ENCODE measurements at regions not wholly inside any gene's neighbourhood (a gene's known extent, or its start where the extent isn't known, plus 50 kb on each side); places are given as distances from the start of the nearest gene placed in this dataset.

DNA sequence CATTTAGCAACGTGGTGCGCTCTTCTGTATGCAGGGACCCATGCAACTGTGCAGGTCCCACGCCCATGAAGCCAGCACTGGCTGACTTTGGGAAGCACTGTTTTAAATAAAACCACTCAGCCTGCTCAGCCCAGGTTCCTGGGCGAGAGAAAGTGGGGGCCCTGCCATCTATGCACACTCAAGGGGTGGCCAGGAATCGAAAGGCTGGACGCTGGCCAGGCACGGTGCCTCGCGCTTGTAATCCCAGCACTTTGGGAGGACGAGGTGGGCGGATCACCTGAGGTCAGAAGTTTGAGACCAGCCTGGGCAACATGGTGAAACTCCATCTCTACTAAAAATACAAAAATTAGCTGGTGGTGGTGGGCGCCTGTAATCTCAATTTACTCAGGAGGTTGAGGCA lies 179.9 kb upstream of the TBX3 start:
- H3K36me3 ChIP-seq (ENCODE audit: insufficient read depth, low read length) = no peaks in the 10 kb centered on the region
- Mint-ChIP-seq H3K9me3 (peaks cover 4 to 20% (median 10%) of the 10 kb centered on the region in 5 donors), H3K27me3 (peaks cover 0 to 3% of the 10 kb centered on the region in 2 donors), H3K36me3 (peaks cover 0 to 2% (median 0%) of the 10 kb centered on the region in 3 donors), H3K27ac (no peak overlapping the region), H3K4me3 (no peak overlapping the region), H3K4me1 (no peaks in the 10 kb centered on the region)
- DNase-seq = no peak
- ChIA-PET CTCF (no interaction called here), POLR2A (no interaction called here)
- no peak overlapping the region for H3K4me3 ChIP-seq (ENCODE audit: low read length)
- H3K4me1 ChIP-seq (ENCODE audit: insufficient read depth, low read length) = no peaks in the 10 kb centered on the region
- H3K27me3 ChIP-seq (ENCODE audit: insufficient read depth, low read length, poor library complexity, severe bottlenecking) = no peaks in the 10 kb centered on the region
- H3K9me3 ChIP-seq (ENCODE audit: low read length) = no peaks in the 10 kb centered on the region
- no peak overlapping the region for H3K27ac ChIP-seq (ENCODE audit: low read depth, low read length)

DNA sequence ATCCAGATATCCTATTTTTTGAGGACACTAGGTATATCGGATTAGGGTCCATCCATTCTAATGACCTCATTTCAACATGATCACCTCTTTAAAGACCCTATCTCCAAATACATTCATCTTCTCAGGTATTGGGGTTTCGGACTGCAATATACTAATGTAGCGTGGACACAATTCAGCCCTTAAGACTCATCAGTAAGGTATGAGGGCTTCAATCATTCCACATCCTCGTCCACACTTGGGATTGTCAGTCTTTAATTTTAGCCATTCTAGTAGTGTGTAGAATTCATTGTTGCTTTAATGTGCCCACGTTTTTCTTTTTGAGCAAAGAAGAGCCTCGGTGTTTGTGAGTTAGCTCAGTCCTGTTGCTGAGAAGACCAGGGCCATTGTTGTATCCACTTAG lies 177.0 kb upstream of the TBX3 start:
- Histone ChIP-seq H3K4me3 (ENCODE audit: low read length) (no peak overlapping the region), H3K27ac (ENCODE audit: low read depth, low read length) (no peak overlapping the region), H3K9me3 (ENCODE audit: low read length) (no peaks in the 10 kb centered on the region), H3K27me3 (ENCODE audit: insufficient read depth, low read length, poor library complexity, severe bottlenecking) (no peaks in the 10 kb centered on the region), H3K4me1 (ENCODE audit: insufficient read depth, low read length) (no peaks in the 10 kb centered on the region), H3K36me3 (ENCODE audit: insufficient read depth, low read length) (no peaks in the 10 kb centered on the region)
- ChIA-PET POLR2A (no interaction called here), CTCF (no interaction called here)
- Mint-ChIP-seq H3K4me1 (no peaks in the 10 kb centered on the region), H3K27ac (no peak overlapping the region), H3K36me3 (peaks cover 0 to 2% (median 0%) of the 10 kb centered on the region in 3 donors), H3K9me3 (peaks cover 2 to 24% (median 13%) of the 10 kb centered on the region in 5 donors), H3K27me3 (no peaks in the 10 kb centered on the region), H3K4me3 (no peak overlapping the region)
- no peak for DNase-seq

DNA sequence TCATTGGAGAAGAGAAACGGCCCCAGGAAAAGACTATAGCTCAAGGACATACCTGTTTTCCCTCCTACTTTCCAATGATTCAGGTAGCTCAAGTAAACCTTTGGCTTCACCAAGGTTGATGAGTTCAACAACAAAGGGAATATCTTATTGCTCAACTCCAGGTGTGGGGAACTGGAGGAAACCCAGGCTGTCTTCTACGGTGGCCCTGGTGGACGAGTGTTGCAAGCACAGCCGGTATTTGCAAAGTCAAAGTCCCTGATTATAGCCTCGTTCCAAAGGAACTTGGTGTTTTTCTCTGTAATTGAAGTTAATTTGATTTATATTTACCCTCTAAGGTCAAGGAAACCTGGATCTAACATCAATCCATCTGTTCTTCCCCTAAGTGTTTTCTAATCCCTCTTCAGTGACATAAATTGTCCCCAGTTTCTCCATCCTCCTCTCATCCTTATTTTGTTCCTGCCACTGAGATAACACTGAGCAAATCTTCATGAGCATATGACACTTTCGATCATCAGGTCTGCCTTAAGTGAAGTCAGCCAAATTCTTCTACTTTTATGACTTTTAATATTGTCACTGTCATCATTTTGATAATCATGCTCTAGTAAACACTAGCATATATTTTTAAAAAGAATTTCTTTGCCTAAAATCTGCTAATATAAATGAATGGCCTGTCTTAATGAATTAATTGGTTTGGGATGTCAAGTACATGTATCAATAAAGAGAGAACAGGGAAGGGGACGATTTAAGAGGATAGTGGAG lies 174.6 kb upstream of the TBX3 start:
- H3K27me3 ChIP-seq (ENCODE audit: insufficient read depth, low read length, poor library complexity, severe bottlenecking) = no peaks in the 10 kb centered on the region
- no peaks in the 10 kb centered on the region for H3K36me3 Mint-ChIP-seq
- H3K4me1 ChIP-seq (ENCODE audit: insufficient read depth, low read length) = no peaks in the 10 kb centered on the region
- H3K27ac ChIP-seq (ENCODE audit: low read depth, low read length) = no peak overlapping the region
- peaks cover 5 to 27% (median 13%) of the 10 kb centered on the region in 5 donors for H3K9me3 Mint-ChIP-seq
- H3K4me1 Mint-ChIP-seq = no peaks in the 10 kb centered on the region
- H3K4me3 Mint-ChIP-seq = no peak overlapping the region
- no peaks in the 10 kb centered on the region for H3K27me3 Mint-ChIP-seq
- no peaks in the 10 kb centered on the region for H3K9me3 ChIP-seq (ENCODE audit: low read length)
- DNase-seq = no peak
- ChIA-PET POLR2A (no interaction called here), CTCF (no interaction called here)
- H3K27ac Mint-ChIP-seq = no peak overlapping the region
- no peak overlapping the region for H3K4me3 ChIP-seq (ENCODE audit: low read length)
- H3K36me3 ChIP-seq (ENCODE audit: insufficient read depth, low read length) = no peaks in the 10 kb centered on the region

DNA sequence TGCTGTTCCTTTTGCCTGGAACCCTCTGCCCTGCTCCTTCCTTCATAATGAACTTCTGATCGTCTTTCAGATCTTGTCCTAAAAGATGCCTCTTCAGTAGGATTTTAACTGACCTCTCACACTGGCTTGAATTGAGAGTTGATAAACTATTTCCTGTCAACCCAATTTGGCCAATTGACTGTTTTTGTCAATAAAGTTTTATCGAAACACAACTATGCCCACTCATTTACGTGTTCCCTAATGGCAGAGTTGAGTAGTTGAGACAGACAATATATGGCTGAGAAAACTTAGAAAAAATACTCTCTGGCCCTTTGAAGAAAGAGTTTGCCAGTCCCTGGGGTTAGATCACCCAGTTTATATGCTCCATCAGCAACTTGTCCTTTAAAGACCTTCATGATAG lies 171.7 kb upstream of the TBX3 start:
- no peak overlapping the region for H3K4me3 Mint-ChIP-seq
- H3K27me3 Mint-ChIP-seq = no peaks in the 10 kb centered on the region
- no peaks in the 10 kb centered on the region for H3K36me3 Mint-ChIP-seq
- H3K4me3 ChIP-seq (ENCODE audit: low read length) = no peak overlapping the region
- H3K4me1 Mint-ChIP-seq = no peaks in the 10 kb centered on the region
- no peak overlapping the region for H3K27ac ChIP-seq (ENCODE audit: low read depth, low read length)
- no peaks in the 10 kb centered on the region for H3K36me3 ChIP-seq (ENCODE audit: insufficient read depth, low read length)
- POLR2A ChIA-PET = no interaction called here
- DNase-seq = no peak
- CTCF ChIA-PET = no interaction called here
- H3K9me3 Mint-ChIP-seq = peaks cover 10 to 19% (median 14%) of the 10 kb centered on the region in 5 donors
- no peaks in the 10 kb centered on the region for H3K9me3 ChIP-seq (ENCODE audit: low read length)
- H3K4me1 ChIP-seq (ENCODE audit: insufficient read depth, low read length) = no peaks in the 10 kb centered on the region
- H3K27ac Mint-ChIP-seq = no peak overlapping the region
- no peaks in the 10 kb centered on the region for H3K27me3 ChIP-seq (ENCODE audit: insufficient read depth, low read length, poor library complexity, severe bottlenecking)

DNA sequence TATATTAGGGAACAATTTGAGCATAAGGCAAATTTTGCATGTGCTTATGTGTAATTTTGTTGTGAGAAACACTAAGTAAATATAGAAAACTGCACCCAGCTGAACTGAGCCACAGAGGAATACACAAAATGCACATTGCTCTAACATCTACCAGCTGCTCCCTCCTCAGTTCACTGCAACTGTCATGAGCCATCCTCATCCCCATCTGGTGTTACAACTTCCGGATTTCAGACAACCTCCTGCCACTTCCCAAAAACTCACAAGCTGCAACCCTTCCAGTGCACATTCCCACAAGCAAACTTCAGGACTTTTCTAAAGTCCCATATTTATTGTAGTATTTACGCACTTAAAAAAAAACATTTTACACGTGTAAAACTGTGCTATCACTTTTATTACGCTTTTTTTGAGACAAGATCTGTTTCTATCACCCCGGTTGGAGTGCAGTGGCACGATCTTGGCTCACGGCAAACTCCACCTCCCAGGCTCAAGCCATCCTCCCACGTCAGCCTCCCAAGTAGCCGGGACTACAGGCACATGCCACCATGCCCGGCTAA lies 169.1 kb upstream of the TBX3 start:
- no peak overlapping the region for H3K4me3 ChIP-seq (ENCODE audit: low read length)
- no peaks in the 10 kb centered on the region for H3K36me3 ChIP-seq (ENCODE audit: insufficient read depth, low read length)
- H3K9me3 ChIP-seq (ENCODE audit: low read length) = no peaks in the 10 kb centered on the region
- H3K27ac Mint-ChIP-seq = no peak overlapping the region
- no peak overlapping the region for H3K4me3 Mint-ChIP-seq
- DNase-seq = no peak
- no peaks in the 10 kb centered on the region for H3K4me1 Mint-ChIP-seq
- ChIA-PET POLR2A (no interaction called here), CTCF (no interaction called here)
- peaks cover 7 to 17% (median 11%) of the 10 kb centered on the region in 5 donors for H3K9me3 Mint-ChIP-seq
- H3K27me3 ChIP-seq (ENCODE audit: insufficient read depth, low read length, poor library complexity, severe bottlenecking) = no peaks in the 10 kb centered on the region
- H3K27me3 Mint-ChIP-seq = peaks cover 0 to 5% of the 10 kb centered on the region in 2 donors
- no peak overlapping the region for H3K27ac ChIP-seq (ENCODE audit: low read depth, low read length)
- no peaks in the 10 kb centered on the region for H3K4me1 ChIP-seq (ENCODE audit: insufficient read depth, low read length)
- no peaks in the 10 kb centered on the region for H3K36me3 Mint-ChIP-seq

DNA sequence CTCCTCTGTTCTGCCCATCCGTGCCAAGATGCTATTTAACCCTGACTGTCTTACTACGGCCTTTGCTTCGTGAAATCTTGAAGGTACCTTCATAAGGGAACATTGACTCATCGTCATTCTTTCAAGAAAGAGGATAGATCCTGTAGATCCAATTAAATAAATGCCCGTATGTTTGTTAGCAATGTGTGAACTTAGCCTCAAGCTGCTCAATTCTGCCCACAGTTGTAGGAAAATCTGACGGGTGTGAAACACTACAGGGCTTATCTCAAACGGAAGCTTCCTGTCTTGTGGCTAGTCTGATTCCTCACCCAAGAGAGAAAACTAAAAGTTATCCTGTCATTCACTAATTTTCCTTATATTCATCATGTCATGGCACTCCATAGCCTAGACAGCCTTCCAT lies 168.0 kb upstream of the TBX3 start:
- no peaks in the 10 kb centered on the region for H3K27me3 ChIP-seq (ENCODE audit: insufficient read depth, low read length, poor library complexity, severe bottlenecking)
- peaks cover 7 to 20% (median 11%) of the 10 kb centered on the region in 5 donors for H3K9me3 Mint-ChIP-seq
- CTCF ChIA-PET = no interaction called here
- no peaks in the 10 kb centered on the region for H3K36me3 ChIP-seq (ENCODE audit: insufficient read depth, low read length)
- no peak overlapping the region for H3K27ac Mint-ChIP-seq
- H3K4me1 ChIP-seq (ENCODE audit: insufficient read depth, low read length) = no peaks in the 10 kb centered on the region
- H3K4me1 Mint-ChIP-seq = no peaks in the 10 kb centered on the region
- POLR2A ChIA-PET = no interaction called here
- no peaks in the 10 kb centered on the region for H3K9me3 ChIP-seq (ENCODE audit: low read length)
- no peaks in the 10 kb centered on the region for H3K36me3 Mint-ChIP-seq
- no peak overlapping the region for H3K4me3 ChIP-seq (ENCODE audit: low read length)
- DNase-seq = no peak
- H3K4me3 Mint-ChIP-seq = no peak overlapping the region
- H3K27me3 Mint-ChIP-seq = peaks cover 0 to 5% of the 10 kb centered on the region in 2 donors
- H3K27ac ChIP-seq (ENCODE audit: low read depth, low read length) = no peak overlapping the region

DNA sequence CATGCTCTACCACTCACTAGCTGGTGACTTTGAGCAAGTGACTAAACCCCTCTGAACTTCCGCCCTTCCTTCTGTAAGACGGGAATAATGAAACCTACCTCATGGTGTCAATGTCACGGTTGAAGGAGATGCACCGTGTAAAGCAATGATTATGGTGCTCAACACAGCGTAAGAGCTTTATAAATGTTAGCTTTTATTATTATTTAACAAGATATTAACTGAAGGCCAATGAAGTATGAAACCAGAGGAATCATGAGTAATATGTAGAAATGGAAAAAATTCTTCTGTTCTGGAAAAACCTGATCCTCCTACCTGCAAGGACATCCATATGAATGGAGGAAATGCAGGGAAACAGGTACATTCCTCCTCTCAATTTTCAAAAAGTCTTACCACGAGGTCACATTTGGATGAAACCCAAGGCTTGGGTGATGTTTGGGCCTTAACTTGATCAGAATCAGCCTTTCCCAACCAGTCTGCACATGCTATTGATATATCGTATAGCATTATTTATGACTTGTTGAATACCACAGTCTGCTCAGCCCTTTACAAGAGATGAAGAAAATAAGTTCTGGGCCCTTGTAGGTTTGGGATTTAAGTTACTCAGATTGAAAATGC lies 166.8 kb upstream of the TBX3 start:
- H3K4me3 Mint-ChIP-seq = no peak overlapping the region

DNA sequence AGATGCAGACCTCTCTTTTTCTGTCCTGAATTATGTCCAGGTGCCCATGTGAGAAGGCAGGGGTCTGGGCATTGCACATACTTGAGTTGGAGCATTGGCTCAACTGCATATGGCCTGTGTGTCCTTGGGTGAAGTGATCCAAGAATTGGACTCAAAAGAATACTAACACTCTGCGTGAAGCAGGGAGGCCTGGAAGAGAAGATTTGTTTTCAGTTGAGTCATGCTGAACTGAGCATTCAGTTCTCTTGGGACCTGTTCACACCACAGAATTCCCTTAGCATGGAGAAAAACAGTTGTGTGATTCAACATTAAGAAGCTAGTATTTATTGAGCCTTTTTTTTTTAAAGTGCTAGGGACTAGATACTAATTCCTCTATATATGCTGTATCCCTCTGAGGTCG lies 164.7 kb upstream of the TBX3 start:
- H3K4me3 Mint-ChIP-seq = no peak overlapping the region
- H3K4me1 Mint-ChIP-seq = no peaks in the 10 kb centered on the region
- no peak for DNase-seq
- Histone ChIP-seq H3K4me1 (ENCODE audit: insufficient read depth, low read length) (no peaks in the 10 kb centered on the region), H3K4me3 (ENCODE audit: low read length) (no peak overlapping the region), H3K36me3 (ENCODE audit: insufficient read depth, low read length) (no peaks in the 10 kb centered on the region), H3K27me3 (ENCODE audit: insufficient read depth, low read length, poor library complexity, severe bottlenecking) (no peaks in the 10 kb centered on the region), H3K9me3 (ENCODE audit: low read length) (no peaks in the 10 kb centered on the region), H3K27ac (ENCODE audit: low read depth, low read length) (no peak overlapping the region)
- H3K27ac Mint-ChIP-seq = no peak overlapping the region
- no peaks in the 10 kb centered on the region for H3K36me3 Mint-ChIP-seq
- POLR2A ChIA-PET = no interaction called here
- H3K27me3 Mint-ChIP-seq = peaks cover 0 to 5% of the 10 kb centered on the region in 2 donors
- CTCF ChIA-PET = no interaction called here
- peaks cover 0 to 12% (median 10%) of the 10 kb centered on the region in 5 donors for H3K9me3 Mint-ChIP-seq

More for the DNA sequence above, 166.8 kb upstream of the TBX3 start:
- POLR2A ChIA-PET = no interaction called here
- no peaks in the 10 kb centered on the region for H3K9me3 ChIP-seq (ENCODE audit: low read length)
- no peaks in the 10 kb centered on the region for H3K36me3 ChIP-seq (ENCODE audit: insufficient read depth, low read length)
- H3K9me3 Mint-ChIP-seq = peaks cover 4 to 22% (median 11%) of the 10 kb centered on the region in 5 donors
- no peak overlapping the region for H3K27ac ChIP-seq (ENCODE audit: low read depth, low read length)
- no peak overlapping the region for H3K4me3 ChIP-seq (ENCODE audit: low read length)
- CTCF ChIA-PET = no interaction called here
- no peak for DNase-seq
- no peak overlapping the region for H3K27ac Mint-ChIP-seq
- H3K27me3 ChIP-seq (ENCODE audit: insufficient read depth, low read length, poor library complexity, severe bottlenecking) = no peaks in the 10 kb centered on the region
- no peaks in the 10 kb centered on the region for H3K36me3 Mint-ChIP-seq
- H3K27me3 Mint-ChIP-seq = peaks cover 0 to 5% of the 10 kb centered on the region in 2 donors
- no peaks in the 10 kb centered on the region for H3K4me1 Mint-ChIP-seq
- no peaks in the 10 kb centered on the region for H3K4me1 ChIP-seq (ENCODE audit: insufficient read depth, low read length)

All from CD8-positive, alpha-beta memory T cell (primary cell).